HG03135 (cell line): ENCODE measurements at regions not wholly inside any gene's neighbourhood (a gene's known extent, or its start where the extent isn't known, plus 50 kb on each side); places are given as distances from the start of the nearest gene placed in this dataset.

Experiments used
- ATAC-seq: cut with Tn5 transposase; IDR thresholded peaks from one replicate; pipeline ENCODE4 v1.9.1; 2021; ENCODE audit warnings: mild to moderate bottlenecking, moderate library complexity; ENCODE audit not compliant: unreplicated experiment

DNA sequence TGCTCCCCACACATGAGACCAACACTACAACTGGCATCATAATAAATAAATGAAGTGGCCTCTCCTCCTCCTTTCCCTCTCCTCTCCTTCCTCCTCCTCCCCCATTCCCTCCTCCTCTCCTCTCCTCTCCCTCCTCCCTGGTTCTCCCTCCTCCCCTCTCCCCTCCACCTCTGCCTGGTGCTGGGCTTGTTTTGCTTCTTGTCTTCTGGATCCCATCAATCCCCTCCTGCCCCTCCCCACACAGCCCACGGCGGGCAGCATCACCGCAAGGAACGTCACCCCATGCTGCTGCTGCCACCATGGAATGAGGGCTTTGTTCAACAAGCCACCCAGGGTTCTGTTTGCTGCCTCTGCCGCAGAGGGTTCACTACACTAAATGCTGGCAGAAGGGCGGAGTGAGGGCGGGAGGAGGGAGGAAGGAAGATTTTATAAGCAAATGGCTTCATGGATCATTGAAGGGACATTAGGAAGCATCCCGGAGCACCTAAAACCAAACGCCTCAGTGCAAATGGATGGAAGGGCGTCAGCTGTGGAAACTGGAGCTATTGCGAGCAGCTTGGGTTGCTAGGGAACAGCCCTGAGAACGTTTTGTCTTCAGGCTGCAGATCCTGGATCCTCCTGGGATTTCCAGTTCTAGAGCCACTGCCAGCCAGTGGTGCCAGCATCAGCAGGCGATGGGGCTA is 379.7 kb upstream of the ZMIZ1 start:
- no peak for ATAC-seq

- no peak for ATAC-seq
Measured at GRCh38 chr10:78689584-78689935, 379.2 kb upstream of the ZMIZ1 start.

DNA sequence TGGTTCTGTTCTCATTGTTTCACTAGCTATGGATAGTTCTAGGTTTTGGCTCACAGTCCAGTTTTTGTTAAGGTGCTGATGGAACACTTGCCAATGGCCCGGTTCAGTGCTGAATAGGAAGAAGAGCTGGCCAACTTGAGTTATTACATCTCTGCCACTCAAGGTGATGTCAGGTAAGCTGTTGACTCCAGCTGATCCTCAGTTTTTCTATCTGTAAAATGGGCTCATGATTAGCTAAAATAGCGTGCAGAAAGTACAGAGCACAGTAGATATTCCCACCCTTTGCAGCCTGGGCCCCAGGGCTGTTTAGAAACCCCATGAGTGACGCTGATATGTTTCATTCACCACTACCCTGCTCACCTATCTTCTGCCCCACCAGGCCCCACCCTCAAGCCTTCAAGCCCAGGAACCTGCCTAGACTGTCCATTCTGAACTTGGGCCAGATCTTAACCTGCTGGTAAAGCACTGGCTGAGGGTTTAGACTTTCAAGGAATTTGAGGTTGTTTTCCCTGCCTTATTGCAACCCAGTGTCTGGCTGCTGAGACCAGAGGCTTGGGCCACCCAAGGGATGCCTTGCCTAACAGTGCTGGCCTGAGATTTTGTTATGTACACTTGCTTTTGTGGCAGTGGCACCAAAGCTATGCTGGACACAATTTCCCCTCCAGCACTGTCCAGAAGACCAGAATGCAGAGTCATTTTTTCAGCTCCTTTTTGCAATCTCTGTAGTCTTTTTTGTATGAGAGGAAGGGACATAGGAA is 378.2 kb upstream of the ZMIZ1 start:
- ATAC-seq, result no peak

DNA sequence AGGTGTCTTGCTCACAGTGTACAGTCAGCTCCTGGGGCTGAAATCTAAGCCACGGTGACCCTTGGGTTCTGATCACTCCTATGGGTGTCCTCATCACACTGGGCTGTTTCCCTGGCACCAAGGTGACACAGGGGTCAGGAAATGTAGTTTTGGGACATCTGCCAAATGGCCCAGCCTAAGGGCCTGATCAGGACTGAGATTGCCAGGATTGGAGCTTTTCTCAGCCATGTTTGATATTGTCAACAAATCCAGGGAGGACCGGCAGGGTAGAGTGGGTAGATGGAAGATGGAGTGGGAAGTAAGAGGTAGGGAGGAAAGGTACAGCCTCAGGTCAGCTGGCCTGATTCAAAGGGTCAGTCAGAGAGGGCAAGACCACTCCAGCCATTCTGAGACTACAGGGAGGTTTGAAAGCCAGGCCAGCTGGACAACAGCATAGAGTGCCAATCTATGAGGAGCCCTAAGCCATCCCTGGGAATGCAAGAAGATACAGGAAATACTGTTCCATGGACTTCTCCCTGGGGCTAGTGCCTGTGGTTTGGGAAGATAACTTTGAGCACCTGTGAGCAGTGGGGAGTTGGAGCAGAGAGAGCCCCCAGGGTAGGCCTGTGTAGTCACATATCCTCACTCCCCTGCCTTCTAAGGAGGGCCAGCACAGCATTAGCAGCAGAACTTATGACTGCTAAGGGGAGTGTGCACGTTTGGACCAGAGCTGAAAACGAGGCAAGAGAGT is 377.3 kb upstream of the ZMIZ1 start:
- no peak for ATAC-seq

GRCh38 chr10:78692071-78692470 is 376.7 kb upstream of the ZMIZ1 start:
- ATAC-seq, result no peak

GRCh38 chr10:78695846-78696245 is 372.9 kb upstream of the ZMIZ1 start:
- ATAC-seq, result no peak

- no peak for ATAC-seq
Measured at GRCh38 chr10:78696791-78697395, 371.9 kb upstream of the ZMIZ1 start.

DNA sequence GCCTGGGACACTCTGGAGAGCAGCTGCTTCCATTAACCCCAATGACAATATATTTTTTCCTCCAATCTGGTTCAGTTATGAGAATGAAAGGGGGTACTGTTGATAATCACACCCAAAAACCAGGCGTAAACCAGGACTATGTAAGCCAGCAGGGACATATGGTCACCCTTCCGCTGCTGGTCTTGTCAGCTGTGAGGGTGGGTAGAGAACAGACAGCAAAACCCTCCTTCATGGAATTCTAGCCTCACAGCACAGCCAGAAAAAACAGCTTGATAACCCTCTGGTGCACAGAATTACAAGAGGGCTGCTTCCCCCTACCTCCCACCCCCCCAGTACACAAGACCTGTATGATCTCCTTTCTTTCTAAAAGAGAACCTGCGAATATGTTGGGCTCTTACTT is 368.8 kb upstream of the ZMIZ1 start:
- ATAC-seq, result no peak

DNA sequence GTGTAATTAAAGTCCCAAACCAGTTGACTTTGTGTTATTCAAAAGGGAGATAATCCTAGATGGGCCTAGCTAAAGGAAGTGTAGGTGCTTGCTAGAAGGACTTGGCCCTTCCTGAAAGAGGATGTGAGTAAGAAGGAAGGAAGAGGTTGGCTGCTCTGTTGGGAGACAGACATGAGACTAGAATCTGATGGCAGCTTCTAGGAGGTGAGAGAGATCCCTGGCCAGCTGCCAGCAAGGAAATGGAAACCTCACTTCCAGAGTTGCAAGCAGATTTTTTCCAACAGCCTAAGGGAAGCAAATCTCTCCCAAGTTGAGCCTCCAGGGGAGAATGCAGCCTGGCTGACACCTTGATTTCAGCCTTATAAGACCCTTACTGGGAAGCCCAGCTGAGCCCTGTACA is 368.4 kb upstream of the ZMIZ1 start:
- no peak for ATAC-seq

DNA sequence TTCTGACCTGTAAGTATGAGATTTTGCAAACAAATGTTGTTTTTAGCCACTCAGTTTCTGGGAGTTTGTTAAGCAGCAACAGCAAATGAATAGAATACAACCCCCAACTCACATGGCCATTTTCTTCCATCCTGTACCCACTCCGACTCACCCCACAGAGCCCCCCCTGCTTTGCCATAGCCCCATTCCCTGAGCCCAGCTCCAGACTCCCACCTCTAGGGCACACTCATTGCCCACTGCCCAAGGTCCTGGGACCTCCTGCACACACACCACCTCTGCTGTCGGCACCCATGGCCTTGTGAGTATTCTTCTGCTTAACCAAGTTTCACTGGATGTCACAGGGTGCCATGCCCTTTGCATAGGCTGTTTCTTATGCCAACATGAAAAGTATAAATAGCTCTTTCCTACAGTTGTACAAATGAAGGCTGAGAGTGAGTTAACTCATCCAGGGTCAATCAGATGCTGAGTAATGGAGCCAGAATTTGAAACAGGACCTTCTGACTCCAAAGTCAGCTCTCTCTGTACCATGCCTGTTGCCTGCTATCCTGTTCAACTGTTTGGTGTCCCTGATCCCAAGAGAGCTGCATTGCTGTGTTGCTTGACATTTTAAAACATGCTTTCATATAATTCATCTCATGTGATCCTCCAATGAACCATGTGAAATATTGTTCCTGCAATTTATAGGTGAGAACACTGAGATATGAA is 367.8 kb upstream of the ZMIZ1 start:
- ATAC-seq, result no peak

DNA sequence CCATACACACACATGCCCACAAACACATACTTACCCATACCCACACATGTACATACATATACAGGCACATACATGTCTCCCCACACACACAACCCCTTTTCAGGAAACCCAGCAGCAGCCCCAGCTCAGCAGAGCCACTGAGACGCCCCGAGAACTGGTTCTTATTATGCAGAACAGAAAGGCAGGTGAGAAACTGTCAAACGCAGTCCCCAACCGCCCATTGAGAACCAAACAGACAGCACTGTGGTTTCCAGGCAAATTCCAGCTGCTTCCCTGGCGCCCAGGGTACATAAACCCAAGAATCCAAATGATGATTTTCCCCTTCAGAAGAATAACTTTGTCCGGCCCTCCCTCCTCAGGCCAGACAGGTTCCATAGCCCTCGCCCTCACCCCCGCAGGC is 366.6 kb upstream of the ZMIZ1 start:
- ATAC-seq, result no peak

DNA sequence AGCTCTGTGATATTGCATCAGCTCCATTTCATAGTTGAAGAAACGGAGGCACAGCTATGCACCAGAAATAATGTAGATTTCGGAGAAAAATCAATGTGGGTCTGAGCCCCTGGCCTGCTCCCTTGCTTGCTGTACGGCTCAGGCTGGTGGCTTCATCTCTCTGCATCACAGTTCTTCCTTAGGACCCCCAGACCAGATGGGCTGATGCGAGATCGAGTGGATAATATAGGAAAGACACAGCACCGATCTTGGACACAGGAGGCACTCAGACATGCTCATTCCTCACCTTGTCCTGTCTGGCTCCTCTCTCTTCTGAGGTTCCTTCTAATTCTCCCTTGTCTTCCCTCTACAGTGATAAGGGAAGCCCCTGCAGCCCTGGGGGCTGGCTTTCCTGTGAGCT is 365.9 kb upstream of the ZMIZ1 start:
- ATAC-seq, result no peak

DNA sequence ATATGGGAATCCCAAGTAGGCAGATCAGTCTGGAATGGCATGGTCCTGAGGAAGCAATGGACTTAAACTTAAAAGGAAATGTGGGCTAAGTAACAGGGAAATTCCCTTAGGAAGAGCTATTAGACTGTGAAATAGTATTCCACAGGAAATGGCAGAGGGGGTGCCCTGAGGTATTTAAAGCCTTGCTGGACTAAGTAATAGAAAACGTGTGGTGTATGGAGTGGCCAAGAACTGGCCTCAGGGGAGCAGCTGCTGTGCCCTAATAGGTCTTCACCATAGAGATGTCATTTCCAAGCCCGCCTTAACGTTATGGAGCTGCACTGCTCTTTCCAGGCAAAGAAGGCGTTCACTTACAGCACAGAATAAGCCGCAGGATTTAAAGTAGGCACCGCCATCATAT is 365.2 kb upstream of the ZMIZ1 start:
- ATAC-seq, result no peak

DNA sequence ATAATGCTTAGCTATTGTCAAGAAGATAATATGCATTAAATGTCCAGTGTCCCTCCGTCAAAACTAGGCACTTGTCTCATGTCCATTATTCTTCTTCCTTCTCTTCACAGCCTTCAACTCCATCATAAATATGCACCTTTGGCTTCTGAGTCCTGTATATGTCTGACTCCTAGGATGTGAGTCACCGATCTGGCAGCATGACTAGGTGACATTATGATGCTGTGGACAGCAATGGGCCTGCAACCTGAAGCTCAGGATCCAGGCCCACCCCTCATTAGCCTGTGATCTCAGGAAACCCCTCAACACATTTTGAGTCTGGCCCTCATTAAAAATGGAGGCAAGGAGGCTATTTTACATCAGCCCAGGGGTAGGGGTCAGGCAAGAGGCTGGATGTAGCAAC is 362.5 kb upstream of the ZMIZ1 start:
- ATAC-seq, result no peak

- no peak for ATAC-seq
Measured at GRCh38 chr10:78706726-78707540, 361.8 kb upstream of the ZMIZ1 start.

DNA sequence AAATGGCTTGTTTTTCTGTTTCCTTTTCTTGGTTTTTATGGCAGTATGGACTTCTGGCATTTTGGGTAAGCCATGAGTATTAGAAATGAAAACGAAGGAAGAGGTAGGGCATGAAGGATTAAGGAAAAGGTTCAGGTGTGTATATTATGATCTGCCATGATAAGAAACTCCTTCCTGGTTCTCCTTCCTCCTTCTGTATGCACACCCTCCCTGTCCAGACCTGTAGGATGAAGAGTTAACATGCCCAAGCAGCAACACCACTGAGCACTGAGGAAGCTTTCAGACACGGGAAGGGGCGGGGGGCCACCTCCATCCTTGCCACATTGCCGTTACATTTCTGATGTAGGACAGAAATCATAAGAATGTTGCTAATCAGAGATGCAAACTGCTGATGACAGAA is 361.0 kb upstream of the ZMIZ1 start:
- no peak for ATAC-seq

GRCh38 chr10:78712147-78712546 is 356.6 kb upstream of the ZMIZ1 start:
- ATAC-seq, result no peak

- ATAC-seq, result no peak
Measured at GRCh38 chr10:78713659-78714058, 355.1 kb upstream of the ZMIZ1 start.

GRCh38 chr10:78714225-78714624 is 354.5 kb upstream of the ZMIZ1 start:
- no peak for ATAC-seq

GRCh38 chr10:78715435-78715834 is 353.3 kb upstream of the ZMIZ1 start:
- no peak for ATAC-seq
